HCT116 (cell line): ENCODE measurements at regions not wholly inside any gene's neighbourhood (a gene's known extent, or its start where the extent isn't known, plus 50 kb on each side); places are given as distances from the start of the nearest gene placed in this dataset.

ENCODE experiments used
- ELF1 ChIP-seq: IDR thresholded peaks from 2 replicates; pipeline ENCODE4 v1.6.1; 2012; ENCODE audit warnings: low read depth, borderline replicate concordance
- EZH2phosphoT487 ChIP-seq: fragments of 200-600 bp; IDR thresholded peaks from 2 replicates; pipeline ENCODE4 v1.6.1; 2018; ENCODE audit warnings: antibody characterized with exemption, borderline replicate concordance
- JUND ChIP-seq: IDR thresholded peaks from 2 replicates; pipeline ENCODE4 v1.6.1; 2012
- POLR2A ChIP-seq: IDR thresholded peaks from 2 replicates; pipeline ENCODE4 v1.7.0; 2011; ENCODE audit warnings: borderline replicate concordance; ENCODE audit not compliant: insufficient read depth, insufficient read length; ENCODE audit errors: extremely low read depth
- POLR2AphosphoS5 ChIP-seq: IDR thresholded peaks from 2 replicates; pipeline ENCODE4 v1.6.1; 2011; ENCODE audit warnings: mild to moderate bottlenecking, low read depth, low read length, moderate library complexity
- RAD21 ChIP-seq: IDR thresholded peaks from 2 replicates; pipeline ENCODE4 v1.6.1; 2012; ENCODE audit warnings: low read depth, mild to moderate bottlenecking
- SRF ChIP-seq: IDR thresholded peaks from 2 replicates; pipeline ENCODE4 v1.6.1; 2012; ENCODE audit warnings: low read depth
- TCF7L2 ChIP-seq: IDR thresholded peaks from 2 replicates; pipeline ENCODE4 v1.7.0; 2011; ENCODE audit warnings: borderline replicate concordance, inconsistent platforms; ENCODE audit not compliant: insufficient read depth, insufficient read length; ENCODE audit errors: extremely low read depth
- ZNF274 ChIP-seq: fragments of 200-500 bp; sonication (Bioruptor generic); IDR thresholded peaks from 2 replicates; pipeline ENCODE4 v1.6.1; 2014; ENCODE audit warnings: mild to moderate bottlenecking, low read depth, low read length, inconsistent platforms
- TF ChIP-seq, protein P1 (sequence below), 3 experiments: fragments of 200-600 bp in 1 of 3; sonication (generic) in 1 of 3; IDR thresholded peaks in 2 of 3; conservative IDR thresholded peaks in 1 of 3; 2 replicates each; pipeline ENCODE4 v1.5.1; 2012 to 2017; ENCODE audit warnings: low read depth in 2 of 3, low read length in 2 of 3, antibody characterized with exemption in 1 of 3, borderline replicate concordance in 1 of 3, control low read depth in 1 of 3, mild to moderate bottlenecking in 1 of 3, mixed read lengths in 1 of 3, mixed run types in 1 of 3, moderate library complexity in 1 of 3; ENCODE audit not compliant: insufficient read depth in 1 of 3
- TF ChIP-seq, protein P2 (sequence below): IDR thresholded peaks from 2 replicates; pipeline ENCODE4 v1.6.1; 2012; ENCODE audit warnings: low read depth
- TF ChIP-seq, protein P3 (sequence below): IDR thresholded peaks from 2 replicates; pipeline ENCODE4 v1.6.1; 2012

DNA sequence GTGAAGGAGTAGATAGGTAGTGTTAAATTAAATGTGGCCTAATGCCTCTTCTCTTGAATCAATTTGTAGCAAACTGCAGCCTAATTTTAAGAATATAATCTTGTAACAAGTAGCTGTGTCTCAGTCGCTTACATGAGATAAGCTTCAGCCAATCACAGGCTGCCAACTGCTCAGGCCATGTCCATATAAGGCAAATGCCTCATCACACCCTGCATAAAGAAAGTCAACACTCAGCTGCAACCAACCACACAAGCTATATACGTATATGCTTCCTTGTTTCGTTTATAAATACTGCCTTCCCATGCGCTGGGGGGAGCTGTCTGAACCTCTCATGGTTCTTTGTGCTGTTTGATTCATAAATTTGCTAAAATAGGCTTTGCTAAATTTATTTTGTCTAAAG lies 476.3 kb downstream of the TRIB2 start:
- TF ChIP-seq POLR2A (no peak), JUND (no peak), RAD21 (no peak), ELF1 (no peak), TCF7L2 (no peak), SRF (no peak), POLR2AphosphoS5 (no peak), ZNF274 (no peak), EZH2phosphoT487 (no peak)
- TF ChIP-seq, protein P1, sequence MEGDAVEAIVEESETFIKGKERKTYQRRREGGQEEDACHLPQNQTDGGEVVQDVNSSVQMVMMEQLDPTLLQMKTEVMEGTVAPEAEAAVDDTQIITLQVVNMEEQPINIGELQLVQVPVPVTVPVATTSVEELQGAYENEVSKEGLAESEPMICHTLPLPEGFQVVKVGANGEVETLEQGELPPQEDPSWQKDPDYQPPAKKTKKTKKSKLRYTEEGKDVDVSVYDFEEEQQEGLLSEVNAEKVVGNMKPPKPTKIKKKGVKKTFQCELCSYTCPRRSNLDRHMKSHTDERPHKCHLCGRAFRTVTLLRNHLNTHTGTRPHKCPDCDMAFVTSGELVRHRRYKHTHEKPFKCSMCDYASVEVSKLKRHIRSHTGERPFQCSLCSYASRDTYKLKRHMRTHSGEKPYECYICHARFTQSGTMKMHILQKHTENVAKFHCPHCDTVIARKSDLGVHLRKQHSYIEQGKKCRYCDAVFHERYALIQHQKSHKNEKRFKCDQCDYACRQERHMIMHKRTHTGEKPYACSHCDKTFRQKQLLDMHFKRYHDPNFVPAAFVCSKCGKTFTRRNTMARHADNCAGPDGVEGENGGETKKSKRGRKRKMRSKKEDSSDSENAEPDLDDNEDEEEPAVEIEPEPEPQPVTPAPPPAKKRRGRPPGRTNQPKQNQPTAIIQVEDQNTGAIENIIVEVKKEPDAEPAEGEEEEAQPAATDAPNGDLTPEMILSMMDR (IDR thresholded peaks at IDR 0.05 in 2 of 3, conservative IDR thresholded peaks at IDR 0.05 in 1 of 3; ENCODE audit: borderline replicate concordance in 1 of 3, insufficient read depth in 1 of 3, low read depth in 2 of 3, low read length in 2 of 3) = no peak
- TF ChIP-seq, protein P2, sequence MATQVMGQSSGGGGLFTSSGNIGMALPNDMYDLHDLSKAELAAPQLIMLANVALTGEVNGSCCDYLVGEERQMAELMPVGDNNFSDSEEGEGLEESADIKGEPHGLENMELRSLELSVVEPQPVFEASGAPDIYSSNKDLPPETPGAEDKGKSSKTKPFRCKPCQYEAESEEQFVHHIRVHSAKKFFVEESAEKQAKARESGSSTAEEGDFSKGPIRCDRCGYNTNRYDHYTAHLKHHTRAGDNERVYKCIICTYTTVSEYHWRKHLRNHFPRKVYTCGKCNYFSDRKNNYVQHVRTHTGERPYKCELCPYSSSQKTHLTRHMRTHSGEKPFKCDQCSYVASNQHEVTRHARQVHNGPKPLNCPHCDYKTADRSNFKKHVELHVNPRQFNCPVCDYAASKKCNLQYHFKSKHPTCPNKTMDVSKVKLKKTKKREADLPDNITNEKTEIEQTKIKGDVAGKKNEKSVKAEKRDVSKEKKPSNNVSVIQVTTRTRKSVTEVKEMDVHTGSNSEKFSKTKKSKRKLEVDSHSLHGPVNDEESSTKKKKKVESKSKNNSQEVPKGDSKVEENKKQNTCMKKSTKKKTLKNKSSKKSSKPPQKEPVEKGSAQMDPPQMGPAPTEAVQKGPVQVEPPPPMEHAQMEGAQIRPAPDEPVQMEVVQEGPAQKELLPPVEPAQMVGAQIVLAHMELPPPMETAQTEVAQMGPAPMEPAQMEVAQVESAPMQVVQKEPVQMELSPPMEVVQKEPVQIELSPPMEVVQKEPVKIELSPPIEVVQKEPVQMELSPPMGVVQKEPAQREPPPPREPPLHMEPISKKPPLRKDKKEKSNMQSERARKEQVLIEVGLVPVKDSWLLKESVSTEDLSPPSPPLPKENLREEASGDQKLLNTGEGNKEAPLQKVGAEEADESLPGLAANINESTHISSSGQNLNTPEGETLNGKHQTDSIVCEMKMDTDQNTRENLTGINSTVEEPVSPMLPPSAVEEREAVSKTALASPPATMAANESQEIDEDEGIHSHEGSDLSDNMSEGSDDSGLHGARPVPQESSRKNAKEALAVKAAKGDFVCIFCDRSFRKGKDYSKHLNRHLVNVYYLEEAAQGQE = no peak
- TF ChIP-seq, protein P3, sequence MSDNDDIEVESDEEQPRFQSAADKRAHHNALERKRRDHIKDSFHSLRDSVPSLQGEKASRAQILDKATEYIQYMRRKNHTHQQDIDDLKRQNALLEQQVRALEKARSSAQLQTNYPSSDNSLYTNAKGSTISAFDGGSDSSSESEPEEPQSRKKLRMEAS = no peak
